Neural progenitor cell (in vitro differentiated cells): ENCODE measurements at regions not wholly inside any gene's neighbourhood (a gene's known extent, or its start where the extent isn't known, plus 50 kb on each side); places are given as distances from the start of the nearest gene placed in this dataset.
A peak's percentile ranks its signal among the peaks of the same experiment; 100 is the strongest.

ENCODE experiments used
- DNase-seq: peaks from one replicate; pipeline ENCODE4 v3.0.0-alpha.2; 2016; ENCODE audit warnings: low spot score
- H2AFZ ChIP-seq: fragments of 200-600 bp; sonication (generic); replicated peaks from 2 replicates; pipeline ENCODE4 v1.6.1; 2016; ENCODE audit warnings: antibody characterized with exemption
- H3F3A ChIP-seq: fragments of 200-600 bp; sonication (generic); 2 replicates; pipeline ENCODE4 v1.6.1; 2016; ENCODE audit warnings: antibody characterized with exemption, low read depth
- H3K27ac ChIP-seq: fragments of 200-600 bp; sonication (generic); 2 replicates; pipeline ENCODE4 v1.5.1; 2016; ENCODE audit warnings: mild to moderate bottlenecking
- H3K27me3 ChIP-seq: fragments of 200-600 bp; sonication (generic); 2 replicates; pipeline ENCODE4 v1.6.1; 2016; ENCODE audit warnings: mild to moderate bottlenecking, moderate library complexity
- H3K36me3 ChIP-seq: fragments of 200-600 bp; sonication (generic); 2 replicates; pipeline ENCODE4 v1.5.1; 2016
- H3K4me1 ChIP-seq: fragments of 200-600 bp; sonication (generic); 2 replicates; pipeline ENCODE4 v1.6.1; 2016; ENCODE audit warnings: mixed run types
- H3K4me2 ChIP-seq: fragments of 200-600 bp; sonication (generic); 2 replicates; pipeline ENCODE4 v1.6.1; 2016
- H3K4me3 ChIP-seq: fragments of 200-600 bp; sonication (generic); 2 replicates; pipeline ENCODE4 v1.5.1; 2016
- H3K79me2 ChIP-seq: fragments of 200-600 bp; sonication (generic); 2 replicates; pipeline ENCODE4 v1.6.1; 2016; ENCODE audit warnings: low read depth
- H3K9ac ChIP-seq: fragments of 200-600 bp; sonication (generic); 2 replicates; pipeline ENCODE4 v1.6.1; 2016
- H3K9me3 ChIP-seq: fragments of 200-600 bp; sonication (generic); 2 replicates; pipeline ENCODE4 v1.5.1; 2016; ENCODE audit warnings: low read depth
- H4K20me1 ChIP-seq: fragments of 200-600 bp; sonication (generic); 2 replicates; pipeline ENCODE4 v1.6.1; 2016; ENCODE audit warnings: low read depth
- H3K27ac Mint-ChIP-seq: 3 replicates; pipeline ENCODE4 v1.8.0; 2021; ENCODE audit warnings: mixed read lengths
- H3K27me3 Mint-ChIP-seq: 2 replicates; pipeline ENCODE4 v1.8.0; 2022; ENCODE audit warnings: low read depth, mild to moderate bottlenecking, inconsistent platforms, moderate library complexity, mixed read lengths; ENCODE audit not compliant: insufficient read depth
- H3K36me3 Mint-ChIP-seq: 3 replicates; pipeline ENCODE4 v1.8.0; 2021; ENCODE audit warnings: mixed read lengths
- H3K4me1 Mint-ChIP-seq: 3 replicates; pipeline ENCODE4 v1.8.0; 2021; ENCODE audit warnings: mixed read lengths
- H3K4me3 Mint-ChIP-seq: 3 replicates; pipeline ENCODE4 v1.8.0; 2021; ENCODE audit warnings: mild to moderate bottlenecking, moderate library complexity, mixed read lengths
- H3K9me3 Mint-ChIP-seq: 3 replicates; pipeline ENCODE4 v1.8.0; 2020; ENCODE audit warnings: mixed read lengths
- EZH2 ChIP-seq: fragments of 200-600 bp; sonication (generic); IDR thresholded peaks from 2 replicates; pipeline ENCODE4 v1.6.1; 2017; ENCODE audit warnings: antibody characterized with exemption, mild to moderate bottlenecking, moderate library complexity
- EZH2phosphoT487 ChIP-seq: fragments of 200-600 bp; sonication (generic); IDR thresholded peaks from 2 replicates; pipeline ENCODE4 v1.6.1; 2017; ENCODE audit warnings: antibody characterized with exemption
- TF ChIP-seq, protein P1 (sequence below): fragments of 200-600 bp; sonication (generic); IDR thresholded peaks from 2 replicates; pipeline ENCODE4 v1.5.1; 2017; ENCODE audit warnings: antibody characterized with exemption, mild to moderate bottlenecking

- Histone ChIP-seq H3K4me3 (no peak overlapping the region), H3K9me3 (no peaks in the 10 kb centered on the region), H4K20me1 (no peaks in the 10 kb centered on the region), H3K27me3 (no peaks in the 10 kb centered on the region), H3K27ac (no peak overlapping the region), H3K79me2 (no peaks in the 10 kb centered on the region), H2AFZ (no peak overlapping the region), H3K4me2 (no peak overlapping the region), H3K36me3 (no peaks in the 10 kb centered on the region), H3K9ac (no peak overlapping the region), H3K4me1 (peaks cover 30% of the 10 kb centered on the region), H3F3A (peaks cover 27% of the 10 kb centered on the region)
- DNase-seq = no peak
- Mint-ChIP-seq H3K9me3 (no peaks in the 10 kb centered on the region), H3K36me3 (no peaks in the 10 kb centered on the region), H3K27me3 (peaks cover 8% of the 10 kb centered on the region), H3K27ac (no peak overlapping the region), H3K4me1 (peaks cover 19% of the 10 kb centered on the region), H3K4me3 (no peak overlapping the region)
- TF ChIP-seq EZH2 (no peak), EZH2phosphoT487 (no peak)
- TF ChIP-seq, protein P1, sequence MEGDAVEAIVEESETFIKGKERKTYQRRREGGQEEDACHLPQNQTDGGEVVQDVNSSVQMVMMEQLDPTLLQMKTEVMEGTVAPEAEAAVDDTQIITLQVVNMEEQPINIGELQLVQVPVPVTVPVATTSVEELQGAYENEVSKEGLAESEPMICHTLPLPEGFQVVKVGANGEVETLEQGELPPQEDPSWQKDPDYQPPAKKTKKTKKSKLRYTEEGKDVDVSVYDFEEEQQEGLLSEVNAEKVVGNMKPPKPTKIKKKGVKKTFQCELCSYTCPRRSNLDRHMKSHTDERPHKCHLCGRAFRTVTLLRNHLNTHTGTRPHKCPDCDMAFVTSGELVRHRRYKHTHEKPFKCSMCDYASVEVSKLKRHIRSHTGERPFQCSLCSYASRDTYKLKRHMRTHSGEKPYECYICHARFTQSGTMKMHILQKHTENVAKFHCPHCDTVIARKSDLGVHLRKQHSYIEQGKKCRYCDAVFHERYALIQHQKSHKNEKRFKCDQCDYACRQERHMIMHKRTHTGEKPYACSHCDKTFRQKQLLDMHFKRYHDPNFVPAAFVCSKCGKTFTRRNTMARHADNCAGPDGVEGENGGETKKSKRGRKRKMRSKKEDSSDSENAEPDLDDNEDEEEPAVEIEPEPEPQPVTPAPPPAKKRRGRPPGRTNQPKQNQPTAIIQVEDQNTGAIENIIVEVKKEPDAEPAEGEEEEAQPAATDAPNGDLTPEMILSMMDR = no peak
Observed at GRCh38 chr7:47684728-47685127, 102.8 kb upstream of the TNS3 start.

DNA sequence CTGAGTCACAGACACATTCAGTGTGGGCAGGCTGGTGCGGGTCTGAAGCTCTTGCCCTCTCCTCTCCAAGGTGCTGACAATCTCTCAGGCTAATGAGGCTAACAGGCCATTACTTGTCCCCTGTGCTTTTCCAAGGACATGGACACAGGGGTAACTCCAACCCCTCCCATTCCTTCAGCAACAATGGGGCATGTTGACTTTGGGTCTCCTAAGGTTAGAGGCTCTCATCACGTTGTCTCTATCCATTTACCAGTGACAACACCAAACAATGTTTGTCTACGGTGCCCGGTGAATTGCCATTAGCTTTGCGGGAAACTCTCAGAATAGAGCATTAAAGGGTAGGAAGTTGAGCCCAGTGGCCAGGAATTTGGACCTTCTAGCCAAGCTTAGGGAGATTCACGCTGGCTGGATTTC is 101.6 kb upstream of the TNS3 start:
- no peaks in the 10 kb centered on the region for H3K79me2 ChIP-seq
- peak; percentile 18 for DNase-seq

DNA sequence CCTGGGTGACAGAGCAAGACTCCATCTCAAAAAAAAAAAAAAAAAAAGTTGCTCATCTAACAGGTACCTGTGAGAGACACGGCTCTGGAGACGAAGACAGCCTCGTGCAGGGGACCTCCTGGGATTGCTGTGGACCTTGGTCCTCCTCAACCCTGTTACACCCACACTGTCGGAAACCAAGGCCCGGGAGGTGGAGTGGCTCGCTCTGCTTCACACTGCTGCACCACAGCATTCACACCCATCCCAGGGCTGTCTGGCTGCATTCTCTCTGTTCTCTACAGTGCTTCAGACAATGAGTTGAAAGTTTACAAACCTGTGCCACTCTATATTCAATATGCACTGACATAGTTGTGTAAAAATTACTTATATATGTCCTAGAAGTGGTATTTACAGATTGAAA is 101.0 kb upstream of the TNS3 start:
- TF ChIP-seq EZH2 (no peak), EZH2phosphoT487 (no peak)
- TF ChIP-seq, protein P1 = no peak
- no peak overlapping the region for H3K27ac ChIP-seq
- H3K4me1 Mint-ChIP-seq = peaks cover 5% of the 10 kb centered on the region
- H3K4me3 ChIP-seq = no peak overlapping the region
- DNase-seq = no peak
- H3F3A ChIP-seq = peaks cover 12% of the 10 kb centered on the region
- peaks cover 24% of the 10 kb centered on the region for H3K4me1 ChIP-seq
- no peaks in the 10 kb centered on the region for H4K20me1 ChIP-seq
- H3K9me3 Mint-ChIP-seq = no peaks in the 10 kb centered on the region
- H3K4me2 ChIP-seq = no peak overlapping the region
- H3K4me3 Mint-ChIP-seq = no peak overlapping the region
- no peaks in the 10 kb centered on the region for H3K79me2 ChIP-seq
- peaks cover 8% of the 10 kb centered on the region for H3K27me3 Mint-ChIP-seq
- H3K36me3 Mint-ChIP-seq = no peaks in the 10 kb centered on the region
- no peaks in the 10 kb centered on the region for H3K27me3 ChIP-seq
- no peaks in the 10 kb centered on the region for H3K36me3 ChIP-seq
- H2AFZ ChIP-seq = no peak overlapping the region
- no peaks in the 10 kb centered on the region for H3K9me3 ChIP-seq
- no peak overlapping the region for H3K27ac Mint-ChIP-seq
- H3K9ac ChIP-seq = no peak overlapping the region

More for the DNA sequence above, 101.6 kb upstream of the TNS3 start:
- H3K4me1 ChIP-seq = peaks cover 23% of the 10 kb centered on the region
- H3K4me3 Mint-ChIP-seq = peak overlapping the region; percentile 50
- TF ChIP-seq EZH2 = no peak
- no peak for TF ChIP-seq EZH2phosphoT487
- TF ChIP-seq, protein P1 = no peak
- no peak overlapping the region for H3K9ac ChIP-seq
- no peaks in the 10 kb centered on the region for H3K36me3 Mint-ChIP-seq
- peaks cover 8% of the 10 kb centered on the region for H3K4me1 Mint-ChIP-seq
- no peaks in the 10 kb centered on the region for H4K20me1 ChIP-seq
- no peak overlapping the region for H3K4me3 ChIP-seq
- no peaks in the 10 kb centered on the region for H3K9me3 ChIP-seq
- H3K27me3 Mint-ChIP-seq = peaks cover 8% of the 10 kb centered on the region
- H3K27me3 ChIP-seq = no peaks in the 10 kb centered on the region
- H3K27ac ChIP-seq = no peak overlapping the region
- no peak overlapping the region for H3K4me2 ChIP-seq
- peaks cover 18% of the 10 kb centered on the region for H3F3A ChIP-seq
- H3K9me3 Mint-ChIP-seq = no peaks in the 10 kb centered on the region
- H3K27ac Mint-ChIP-seq = no peak overlapping the region
- H3K36me3 ChIP-seq = no peaks in the 10 kb centered on the region
- H2AFZ ChIP-seq = no peak overlapping the region
